SK-N-SH treated with all-trans-retinoic acid at 6 μM for 48 hours (cell line): ENCODE measurements at regions not wholly inside any gene's neighbourhood (a gene's known extent, or its start where the extent isn't known, plus 50 kb on each side); places are given as distances from the start of the nearest gene placed in this dataset.

Experiments
- POU6F1 ChIP-seq: fragments of 250-450 bp; sonication (Bioruptor Pico); IDR thresholded peaks from 2 replicates; pipeline ENCODE4 v1.8.0; 2021; ENCODE audit warnings: low read depth, mild to moderate bottlenecking, moderate library complexity, borderline replicate concordance
- TF ChIP-seq, protein P1 (sequence below): fragments of 250-450 bp; sonication (Bioruptor Pico); IDR thresholded peaks from 2 replicates; pipeline ENCODE4 v1.5.1; 2021; ENCODE audit warnings: mild to moderate bottlenecking, moderate library complexity

GRCh38 chr5:117953272-117953671 is 1035.1 kb downstream of the DTWD2 start:
- TF ChIP-seq, protein P1, sequence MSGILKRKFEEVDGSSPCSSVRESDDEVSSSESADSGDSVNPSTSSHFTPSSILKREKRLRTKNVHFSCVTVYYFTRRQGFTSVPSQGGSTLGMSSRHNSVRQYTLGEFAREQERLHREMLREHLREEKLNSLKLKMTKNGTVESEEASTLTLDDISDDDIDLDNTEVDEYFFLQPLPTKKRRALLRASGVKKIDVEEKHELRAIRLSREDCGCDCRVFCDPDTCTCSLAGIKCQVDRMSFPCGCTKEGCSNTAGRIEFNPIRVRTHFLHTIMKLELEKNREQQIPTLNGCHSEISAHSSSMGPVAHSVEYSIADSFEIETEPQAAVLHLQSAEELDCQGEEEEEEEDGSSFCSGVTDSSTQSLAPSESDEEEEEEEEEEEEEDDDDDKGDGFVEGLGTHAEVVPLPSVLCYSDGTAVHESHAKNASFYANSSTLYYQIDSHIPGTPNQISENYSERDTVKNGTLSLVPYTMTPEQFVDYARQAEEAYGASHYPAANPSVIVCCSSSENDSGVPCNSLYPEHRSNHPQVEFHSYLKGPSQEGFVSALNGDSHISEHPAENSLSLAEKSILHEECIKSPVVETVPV (CRISPR knock-in tag): no peak
- TF ChIP-seq POU6F1 (CRISPR knock-in tag): no peak
